ENCODE measurements at regions not wholly inside any gene's neighbourhood (a gene's known extent, or its start where the extent isn't known, plus 50 kb on each side); places are given as distances from the start of the nearest gene placed in this dataset.

DNA sequence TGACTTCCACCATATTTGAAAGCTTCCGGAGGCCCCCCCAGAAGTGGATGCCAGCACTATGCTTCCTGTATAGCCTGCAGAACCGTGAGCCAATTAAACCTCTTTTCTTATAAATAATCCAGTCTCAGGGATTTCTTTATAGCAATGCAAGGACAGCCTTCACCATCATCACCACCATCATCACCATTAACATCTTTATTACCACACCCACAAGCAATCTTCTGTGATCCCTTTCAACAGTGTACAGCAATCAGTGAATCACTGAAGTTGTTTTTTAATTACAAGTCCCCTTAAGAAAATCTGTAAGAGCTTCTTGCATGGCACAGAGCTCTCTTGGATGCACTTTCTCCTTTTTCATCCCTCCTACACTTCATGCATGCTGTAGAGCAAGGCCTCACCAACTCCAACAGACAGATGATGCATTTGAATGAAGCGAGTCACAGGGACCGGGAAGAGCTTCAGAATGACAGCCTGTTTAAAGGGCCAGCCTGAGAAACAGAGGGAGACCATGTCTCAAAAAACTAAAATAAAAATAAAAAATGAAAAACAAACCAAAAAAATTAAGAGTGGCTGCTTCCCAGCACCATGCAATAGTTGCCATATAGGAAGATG lies 83.6 kb upstream of the VASH1 start:
- in situ Hi-C loops (cut with MboI; ENCODE audit: low sequenced_read_pairs, unreplicated experiment) = no loop called here
- TF ChIP-seq, protein P1, sequence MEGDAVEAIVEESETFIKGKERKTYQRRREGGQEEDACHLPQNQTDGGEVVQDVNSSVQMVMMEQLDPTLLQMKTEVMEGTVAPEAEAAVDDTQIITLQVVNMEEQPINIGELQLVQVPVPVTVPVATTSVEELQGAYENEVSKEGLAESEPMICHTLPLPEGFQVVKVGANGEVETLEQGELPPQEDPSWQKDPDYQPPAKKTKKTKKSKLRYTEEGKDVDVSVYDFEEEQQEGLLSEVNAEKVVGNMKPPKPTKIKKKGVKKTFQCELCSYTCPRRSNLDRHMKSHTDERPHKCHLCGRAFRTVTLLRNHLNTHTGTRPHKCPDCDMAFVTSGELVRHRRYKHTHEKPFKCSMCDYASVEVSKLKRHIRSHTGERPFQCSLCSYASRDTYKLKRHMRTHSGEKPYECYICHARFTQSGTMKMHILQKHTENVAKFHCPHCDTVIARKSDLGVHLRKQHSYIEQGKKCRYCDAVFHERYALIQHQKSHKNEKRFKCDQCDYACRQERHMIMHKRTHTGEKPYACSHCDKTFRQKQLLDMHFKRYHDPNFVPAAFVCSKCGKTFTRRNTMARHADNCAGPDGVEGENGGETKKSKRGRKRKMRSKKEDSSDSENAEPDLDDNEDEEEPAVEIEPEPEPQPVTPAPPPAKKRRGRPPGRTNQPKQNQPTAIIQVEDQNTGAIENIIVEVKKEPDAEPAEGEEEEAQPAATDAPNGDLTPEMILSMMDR (IDR thresholded peaks at IDR 0.05; ENCODE audit: borderline replicate concordance, control extremely low read depth, extremely low read depth, insufficient read depth, missing control alignments) = no peak
- no peak for DNase-seq (ENCODE audit: low spot score)

DNA sequence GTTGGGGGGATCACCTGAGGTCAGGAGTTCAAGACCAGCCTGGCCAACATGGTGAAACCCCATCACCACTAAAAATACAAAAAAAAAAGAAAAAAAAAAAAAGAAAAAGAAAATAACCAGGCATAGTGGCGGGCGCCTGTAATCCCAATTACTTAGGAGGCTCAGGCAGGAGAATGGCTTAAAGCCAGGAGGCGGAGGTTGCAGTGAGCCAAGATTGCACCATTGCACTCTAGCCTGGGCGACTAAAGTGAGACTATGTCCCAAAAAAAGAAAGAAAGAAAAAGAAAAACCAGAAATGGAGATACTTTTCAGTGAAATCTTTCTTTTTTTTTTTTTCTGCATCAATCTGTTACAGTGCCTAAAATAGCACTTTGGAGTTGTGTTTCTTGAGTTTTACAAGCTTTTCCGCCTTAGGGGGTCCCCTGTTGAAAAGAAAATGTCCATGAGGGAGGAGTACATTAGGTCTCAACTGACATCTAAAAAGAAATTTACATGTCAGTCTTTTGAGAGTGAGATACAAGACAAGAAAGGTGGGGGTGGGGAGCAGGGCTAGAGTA lies 82.9 kb upstream of the VASH1 start:
- TF ChIP-seq, protein P1 (IDR thresholded peaks at IDR 0.05; ENCODE audit: borderline replicate concordance, control extremely low read depth, extremely low read depth, insufficient read depth, missing control alignments) = no peak
- in situ Hi-C loops (cut with MboI; ENCODE audit: low sequenced_read_pairs, unreplicated experiment) = no loop called here
- DNase-seq (ENCODE audit: low spot score) = no peak

DNA sequence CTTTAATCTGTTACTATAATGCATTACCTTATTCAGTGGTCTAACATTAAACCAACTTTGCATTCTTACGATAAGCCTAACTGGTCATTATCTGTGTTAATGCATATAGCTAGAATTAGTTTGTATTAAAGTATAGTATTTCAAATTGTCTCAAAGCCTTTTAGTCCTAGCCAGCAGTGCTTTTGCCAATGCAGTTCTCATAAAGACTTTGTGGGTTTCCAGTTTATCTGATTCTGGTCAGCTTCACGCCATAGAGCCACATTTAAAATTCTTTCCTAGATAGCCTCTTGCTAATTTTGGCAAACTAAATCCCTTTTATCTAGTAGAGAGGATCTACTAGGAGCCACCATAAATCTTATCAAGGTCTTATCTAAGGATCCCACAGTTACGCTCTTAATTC lies 78.9 kb upstream of the VASH1 start:
- in situ Hi-C loops (cut with MboI; ENCODE audit: low sequenced_read_pairs, unreplicated experiment) = no loop called here
- TF ChIP-seq, protein P1 (IDR thresholded peaks at IDR 0.05; ENCODE audit: borderline replicate concordance, control extremely low read depth, extremely low read depth, insufficient read depth, missing control alignments) = no peak

DNA sequence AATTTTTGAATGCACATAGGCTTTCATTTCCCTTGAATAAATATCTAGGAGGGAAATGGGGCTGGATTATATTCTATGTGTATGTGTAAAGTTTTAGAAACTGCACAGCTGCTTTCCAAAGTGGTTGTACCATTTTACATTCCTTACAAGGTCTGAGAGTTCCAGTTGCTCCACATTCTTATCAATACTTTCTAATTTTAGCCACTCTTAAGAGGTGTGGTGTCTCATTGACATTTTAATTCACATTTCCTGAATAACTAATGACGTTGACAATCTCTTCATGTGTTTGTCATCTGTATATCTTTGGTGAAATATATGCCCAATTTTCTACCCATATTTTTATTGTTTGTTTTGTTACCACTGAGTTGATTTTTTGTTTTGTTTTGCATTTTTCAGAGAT lies 74.6 kb upstream of the VASH1 start:
- no peak for DNase-seq (ENCODE audit: low spot score)
- TF ChIP-seq, protein P1 (IDR thresholded peaks at IDR 0.05; ENCODE audit: borderline replicate concordance, control extremely low read depth, extremely low read depth, insufficient read depth, missing control alignments) = no peak
- in situ Hi-C loops (cut with MboI; ENCODE audit: low sequenced_read_pairs, unreplicated experiment) = no loop called here

More for the DNA sequence above, 78.9 kb upstream of the VASH1 start:
- no peak for DNase-seq (ENCODE audit: low spot score)

DNA sequence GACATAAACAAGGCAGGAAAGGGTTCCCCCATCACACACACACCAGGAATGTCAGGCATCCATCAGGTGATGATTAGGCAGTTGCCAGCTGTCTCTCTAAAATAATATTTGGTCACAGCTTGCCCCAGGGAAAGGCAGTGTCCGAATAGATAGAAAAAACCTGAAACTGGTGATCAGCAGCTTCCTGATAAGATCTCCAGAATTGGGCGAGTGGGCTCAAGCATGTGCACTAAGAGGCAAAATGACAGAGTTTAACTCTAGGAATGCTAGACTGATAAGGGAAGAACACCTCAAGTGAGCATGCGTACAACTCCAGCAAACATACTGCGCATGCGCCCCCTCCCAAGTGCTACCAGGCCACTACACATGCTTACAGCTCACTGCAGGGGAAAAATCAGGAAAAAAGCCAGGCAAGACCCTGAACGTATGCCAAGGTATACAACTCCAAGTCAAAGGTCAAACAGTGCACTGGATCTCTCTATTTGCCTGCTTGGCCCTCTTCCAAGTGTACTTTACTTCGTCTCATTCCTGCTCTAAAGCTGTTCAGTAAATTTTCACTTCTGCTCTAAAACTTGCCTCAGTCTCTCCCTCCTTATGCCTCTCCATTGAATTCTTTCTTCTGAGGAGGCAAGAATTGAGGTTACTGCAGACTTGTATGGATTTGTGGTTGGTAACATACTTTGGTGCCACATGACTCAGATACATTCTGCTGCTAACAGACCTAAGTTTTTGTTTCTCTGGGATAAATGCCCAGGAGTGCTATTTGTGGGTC lies 73.5 kb upstream of the VASH1 start:
- in situ Hi-C loops (cut with MboI; ENCODE audit: low sequenced_read_pairs, unreplicated experiment) = no loop called here
- TF ChIP-seq, protein P1 (IDR thresholded peaks at IDR 0.05; ENCODE audit: borderline replicate concordance, control extremely low read depth, extremely low read depth, insufficient read depth, missing control alignments) = no peak
- DNase-seq (ENCODE audit: low spot score) = no peak

DNA sequence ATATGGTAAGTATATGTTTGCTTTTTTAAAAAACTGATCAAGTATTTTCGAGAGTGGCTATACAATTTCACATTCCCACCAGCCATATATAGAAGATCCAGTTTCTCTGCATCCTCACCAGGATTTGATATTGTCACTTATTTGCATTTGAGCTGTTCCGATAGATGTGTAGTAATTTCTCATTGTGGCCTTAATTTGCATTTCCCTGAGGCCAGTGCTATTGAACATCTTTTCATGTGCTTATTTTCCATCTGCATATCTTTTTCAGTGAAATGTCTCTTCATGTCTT lies 72.9 kb upstream of the VASH1 start:
- in situ Hi-C loops (cut with MboI; ENCODE audit: low sequenced_read_pairs, unreplicated experiment) = no loop called here
- DNase-seq (ENCODE audit: low spot score) = no peak
- TF ChIP-seq, protein P1 (IDR thresholded peaks at IDR 0.05; ENCODE audit: borderline replicate concordance, control extremely low read depth, extremely low read depth, insufficient read depth, missing control alignments) = no peak
